ENCODE measurements at regions not wholly inside any gene's neighbourhood (a gene's known extent, or its start where the extent isn't known, plus 50 kb on each side); places are given as distances from the start of the nearest gene placed in this dataset.
A peak's percentile ranks its signal among the peaks of the same experiment; 100 is the strongest.

- Histone ChIP-seq H2AFZ (ENCODE audit: low read length) (no peak overlapping the region), H4K20me1 (ENCODE audit: control insufficient read depth, extremely low read depth, insufficient read depth, low read length) (no peaks in the 10 kb centered on the region), H3K36me3 (ENCODE audit: control insufficient read depth, insufficient read depth, low read length) (no peaks in the 10 kb centered on the region), H3K9me3 (ENCODE audit: control insufficient read depth, insufficient read depth, low read depth, low read length) (no peaks in the 10 kb centered on the region), H3K4me1 (ENCODE audit: control insufficient read depth, extremely low read depth, insufficient read depth, low read length) (no peaks in the 10 kb centered on the region), H3K79me2 (ENCODE audit: control insufficient read depth, insufficient read depth, low read length) (no peaks in the 10 kb centered on the region), H3K27ac (ENCODE audit: insufficient read depth, low read length) (no peak overlapping the region), H3K4me3 (replicated peaks in 1 of 4; ENCODE audit: control extremely low read depth in 1 of 4, insufficient read depth in 1 of 4, low read depth in 3 of 4, low read length in 4 of 4) (no peak overlapping the region), H3K4me2 (ENCODE audit: extremely low read depth, insufficient read depth, low read length) (no peak overlapping the region), H3K27me3 (ENCODE audit: control insufficient read depth, insufficient read depth, low read length) (no peaks in the 10 kb centered on the region), H3K9ac (ENCODE audit: insufficient read depth, low read length) (no peak overlapping the region)
- TF ChIP-seq CTCF (conservative IDR thresholded peaks at IDR 0.05 in 1 of 2, IDR thresholded peaks at IDR 0.05 in 1 of 2; ENCODE audit: low read depth in 1 of 2, low read length in 2 of 2), result no peak
- no peak for TF ChIP-seq EZH2 (IDR thresholded peaks at IDR 0.05; ENCODE audit: low read length, missing control alignments)
- DNase-seq (ENCODE audit: low read depth in 2 of 2), result no peak
Observed at GRCh38 chr6:78231002-78231401, 578.2 kb downstream of the MEI4 start.

GRCh38 chr6:78243519-78243918, 590.7 kb downstream of the MEI4 start:
- peak; percentile 1 to 63 for DNase-seq (ENCODE audit: low read depth in 2 of 2)
- no peak overlapping the region for H3K27ac ChIP-seq (ENCODE audit: insufficient read depth, low read length)
- no peaks in the 10 kb centered on the region for H3K79me2 ChIP-seq (ENCODE audit: control insufficient read depth, insufficient read depth, low read length)
- no peak for TF ChIP-seq CTCF (conservative IDR thresholded peaks at IDR 0.05 in 1 of 2, IDR thresholded peaks at IDR 0.05 in 1 of 2; ENCODE audit: low read depth in 1 of 2, low read length in 2 of 2)
- no peak for TF ChIP-seq EZH2 (IDR thresholded peaks at IDR 0.05; ENCODE audit: low read length, missing control alignments)
- no peaks in the 10 kb centered on the region for H3K4me1 ChIP-seq (ENCODE audit: control insufficient read depth, extremely low read depth, insufficient read depth, low read length)
- H3K9ac ChIP-seq (ENCODE audit: insufficient read depth, low read length), result no peak overlapping the region
- no peak overlapping the region for H3K4me2 ChIP-seq (ENCODE audit: extremely low read depth, insufficient read depth, low read length)
- no peaks in the 10 kb centered on the region for H3K27me3 ChIP-seq (ENCODE audit: control insufficient read depth, insufficient read depth, low read length)
- no peaks in the 10 kb centered on the region for H4K20me1 ChIP-seq (ENCODE audit: control insufficient read depth, extremely low read depth, insufficient read depth, low read length)
- no peaks in the 10 kb centered on the region for H3K36me3 ChIP-seq (ENCODE audit: control insufficient read depth, insufficient read depth, low read length)
- H3K4me3 ChIP-seq (replicated peaks in 1 of 4; ENCODE audit: control extremely low read depth in 1 of 4, insufficient read depth in 1 of 4, low read depth in 3 of 4, low read length in 4 of 4), result no peak overlapping the region
- H3K9me3 ChIP-seq (ENCODE audit: control insufficient read depth, insufficient read depth, low read depth, low read length), result no peaks in the 10 kb centered on the region
- no peak overlapping the region for H2AFZ ChIP-seq (ENCODE audit: low read length)

GRCh38 chr6:78251931-78252330, 599.1 kb downstream of the MEI4 start:
- no peaks in the 10 kb centered on the region for H3K4me1 ChIP-seq (ENCODE audit: control insufficient read depth, extremely low read depth, insufficient read depth, low read length)
- no peak overlapping the region for H3K4me3 ChIP-seq (replicated peaks in 1 of 4; ENCODE audit: control extremely low read depth in 1 of 4, insufficient read depth in 1 of 4, low read depth in 3 of 4, low read length in 4 of 4)
- H3K36me3 ChIP-seq (ENCODE audit: control insufficient read depth, insufficient read depth, low read length), result no peaks in the 10 kb centered on the region
- H3K27ac ChIP-seq (ENCODE audit: insufficient read depth, low read length), result no peak overlapping the region
- no peak overlapping the region for H3K4me2 ChIP-seq (ENCODE audit: extremely low read depth, insufficient read depth, low read length)
- no peak for TF ChIP-seq EZH2 (IDR thresholded peaks at IDR 0.05; ENCODE audit: low read length, missing control alignments)
- TF ChIP-seq CTCF (conservative IDR thresholded peaks at IDR 0.05 in 1 of 2, IDR thresholded peaks at IDR 0.05 in 1 of 2; ENCODE audit: low read depth in 1 of 2, low read length in 2 of 2), result no peak
- H3K9ac ChIP-seq (ENCODE audit: insufficient read depth, low read length), result no peak overlapping the region
- H3K9me3 ChIP-seq (ENCODE audit: control insufficient read depth, insufficient read depth, low read depth, low read length), result no peaks in the 10 kb centered on the region
- DNase-seq (ENCODE audit: low read depth in 2 of 2), result no peak
- no peak overlapping the region for H2AFZ ChIP-seq (ENCODE audit: low read length)
- no peaks in the 10 kb centered on the region for H4K20me1 ChIP-seq (ENCODE audit: control insufficient read depth, extremely low read depth, insufficient read depth, low read length)
- H3K27me3 ChIP-seq (ENCODE audit: control insufficient read depth, insufficient read depth, low read length), result no peaks in the 10 kb centered on the region
- no peaks in the 10 kb centered on the region for H3K79me2 ChIP-seq (ENCODE audit: control insufficient read depth, insufficient read depth, low read length)

All from fibroblast of lung (primary cell).